Ishikawa (cell line): ENCODE measurements at regions not wholly inside any gene's neighbourhood (a gene's known extent, or its start where the extent isn't known, plus 50 kb on each side); places are given as distances from the start of the nearest gene placed in this dataset.

Experiments
- CEBPB ChIP-seq: IDR thresholded peaks from 2 replicates; pipeline ENCODE4 v1.6.1; 2012
- CREB1 ChIP-seq: IDR thresholded peaks from 2 replicates; pipeline ENCODE4 v1.6.1; 2012; ENCODE audit warnings: low read depth
- EGR1 ChIP-seq: IDR thresholded peaks from 2 replicates; pipeline ENCODE4 v1.6.1; 2012
- EP300 ChIP-seq: IDR thresholded peaks from 2 replicates; pipeline ENCODE4 v1.6.1; 2012; ENCODE audit warnings: borderline replicate concordance
- FOXM1 ChIP-seq: IDR thresholded peaks from 2 replicates; pipeline ENCODE4 v1.6.1; 2012; ENCODE audit warnings: low read depth, borderline replicate concordance
- NFIC ChIP-seq: IDR thresholded peaks from 2 replicates; pipeline ENCODE4 v1.6.1; 2012
- RAD21 ChIP-seq: IDR thresholded peaks from 2 replicates; pipeline ENCODE4 v1.6.1; 2012; ENCODE audit warnings: low read depth
- REST ChIP-seq: IDR thresholded peaks from 2 replicates; pipeline ENCODE4 v1.6.1; 2012; ENCODE audit warnings: low read depth, mild to moderate bottlenecking
- TAF1 ChIP-seq: IDR thresholded peaks from 2 replicates; pipeline ENCODE4 v1.6.1; 2012; ENCODE audit warnings: low read depth, mild to moderate bottlenecking
- TCF12 ChIP-seq: IDR thresholded peaks from 2 replicates; pipeline ENCODE4 v1.6.1; 2012; ENCODE audit warnings: low read depth
- TEAD4 ChIP-seq: IDR thresholded peaks from 2 replicates; pipeline ENCODE4 v1.6.1; 2012
- USF1 ChIP-seq: IDR thresholded peaks from 2 replicates; pipeline ENCODE4 v1.6.1; 2012
- YY1 ChIP-seq: IDR thresholded peaks from 2 replicates; pipeline ENCODE4 v1.6.1; 2012; ENCODE audit warnings: low read depth
- TF ChIP-seq, protein P1 (sequence below): IDR thresholded peaks from 2 replicates; pipeline ENCODE4 v1.6.1; 2012

DNA sequence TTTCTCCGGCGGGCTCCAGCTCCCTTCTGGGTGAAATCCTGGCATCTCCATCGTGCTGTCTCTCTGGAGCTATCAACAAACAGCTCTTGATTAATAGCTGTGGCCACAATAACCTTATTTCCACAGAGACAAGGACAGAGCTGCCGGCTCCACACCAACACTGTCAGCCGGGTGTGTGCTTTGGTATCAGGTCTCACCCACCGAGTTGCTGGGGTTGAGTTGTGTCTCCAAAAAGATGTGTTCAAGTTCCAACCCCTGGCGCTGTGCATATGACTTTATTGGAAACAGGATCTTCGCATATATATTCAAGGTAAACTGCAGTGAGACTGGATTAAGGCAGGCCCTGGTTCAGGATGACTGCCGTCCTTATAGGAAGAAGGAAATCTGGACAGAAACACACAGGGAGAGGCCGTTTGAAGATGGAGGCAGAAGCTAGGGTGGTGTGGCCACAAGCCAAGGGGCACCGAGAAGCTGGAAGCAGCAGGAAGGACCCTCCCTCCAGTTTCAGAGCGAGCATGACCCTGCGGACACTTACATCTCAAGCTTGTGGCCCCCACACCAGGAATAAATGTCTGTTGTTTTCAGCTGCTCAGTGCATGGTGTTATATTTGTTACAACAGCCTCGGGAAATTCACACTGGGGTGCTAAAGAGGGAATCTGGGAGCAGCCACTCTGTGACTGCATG, 88.4 kb upstream of the TMPRSS2 start:
- TF ChIP-seq USF1 = no peak
- TF ChIP-seq YY1 = no peak
- no peak for TF ChIP-seq NFIC
- no peak for TF ChIP-seq TAF1
- TF ChIP-seq TEAD4 = no peak
- no peak for TF ChIP-seq REST
- no peak for TF ChIP-seq EP300
- no peak for TF ChIP-seq FOXM1
- no peak for TF ChIP-seq CEBPB
- TF ChIP-seq RAD21 = no peak
- TF ChIP-seq CREB1 = no peak
- no peak for TF ChIP-seq EGR1
- TF ChIP-seq TCF12 = no peak
- TF ChIP-seq, protein P1, sequence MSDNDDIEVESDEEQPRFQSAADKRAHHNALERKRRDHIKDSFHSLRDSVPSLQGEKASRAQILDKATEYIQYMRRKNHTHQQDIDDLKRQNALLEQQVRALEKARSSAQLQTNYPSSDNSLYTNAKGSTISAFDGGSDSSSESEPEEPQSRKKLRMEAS = no peak
